CD4-positive, alpha-beta T cell treated with Interleukin-17A for 1 hour (primary cell): ENCODE measurements at regions not wholly inside any gene's neighbourhood (a gene's known extent, or its start where the extent isn't known, plus 50 kb on each side); places are given as distances from the start of the nearest gene placed in this dataset.
"Not testable (repeated sequence)": the region's sequence is repeated elsewhere in the genome, so short reads cannot be mapped to it uniquely, and the experiment has no call there.

Source experiments
- DNase-seq: peaks from one replicate; pipeline ENCODE4 v3.0.0-alpha.2; 2020

- DNase-seq: peak; percentile 71
Measured at GRCh38 chrX:3811331-3812311, 98.2 kb upstream of the PRKX start.

GRCh38 chrX:3807906-3808305 is 94.5 kb upstream of the PRKX start:
- DNase-seq: no peak

- no peak for DNase-seq
Measured at GRCh38 chrX:3806630-3807029, 93.2 kb upstream of the PRKX start.

- DNase-seq: no peak
Measured at GRCh38 chrX:3803713-3804112, 90.3 kb upstream of the PRKX start.

- DNase-seq: no peak
Measured at GRCh38 chrX:3803305-3803704, 89.9 kb upstream of the PRKX start.

- DNase-seq: not testable (repeated sequence)
Measured at GRCh38 chrX:3795411-3795810, 82.0 kb upstream of the PRKX start.

GRCh38 chrX:3791449-3791848 is 78.0 kb upstream of the PRKX start:
- DNase-seq: no peak

GRCh38 chrX:3788494-3789233 is 75.2 kb upstream of the PRKX start:
- peak; percentile 39 for DNase-seq

GRCh38 chrX:3787856-3788255 is 74.4 kb upstream of the PRKX start:
- DNase-seq: no peak

- not testable (repeated sequence) for DNase-seq
Measured at GRCh38 chrX:3785822-3786221, 72.4 kb upstream of the PRKX start.

- no peak for DNase-seq
Measured at GRCh38 chrX:3780564-3780963, 67.1 kb upstream of the PRKX start.

- no peak for DNase-seq
Measured at GRCh38 chrX:3779546-3779945, 66.1 kb upstream of the PRKX start.

- DNase-seq: peak; percentile 11
Measured at GRCh38 chrX:3777416-3777815, 64.0 kb upstream of the PRKX start.

- no peak for DNase-seq
Measured at GRCh38 chrX:3771766-3772165, 58.3 kb upstream of the PRKX start.

- no peak for DNase-seq
Measured at GRCh38 chrX:3768881-3769280, 55.4 kb upstream of the PRKX start.
